ENCODE measurements at regions not wholly inside any gene's neighbourhood (a gene's known extent, or its start where the extent isn't known, plus 50 kb on each side); places are given as distances from the start of the nearest gene placed in this dataset.

GRCh38 chr14:71438684-71439083, 493.5 kb upstream of the RGS6 start:
- H3K4me3 ChIP-seq (ENCODE audit: low read depth, low read length): no peak overlapping the region
- DNase-seq (ENCODE audit: low read depth): peak; percentile 18

GRCh38 chr14:71441126-71441525, 491.1 kb upstream of the RGS6 start:
- H3K4me3 ChIP-seq (ENCODE audit: low read depth, low read length): no peak overlapping the region
- DNase-seq (ENCODE audit: low read depth): no peak
- TF ChIP-seq CTCF (conservative IDR thresholded peaks at IDR 0.05; ENCODE audit: low read depth, low read length): no peak

More at GRCh38 chr14:71438684-71439083, 493.5 kb upstream of the RGS6 start:
- TF ChIP-seq CTCF (conservative IDR thresholded peaks at IDR 0.05; ENCODE audit: low read depth, low read length): no peak

DNA sequence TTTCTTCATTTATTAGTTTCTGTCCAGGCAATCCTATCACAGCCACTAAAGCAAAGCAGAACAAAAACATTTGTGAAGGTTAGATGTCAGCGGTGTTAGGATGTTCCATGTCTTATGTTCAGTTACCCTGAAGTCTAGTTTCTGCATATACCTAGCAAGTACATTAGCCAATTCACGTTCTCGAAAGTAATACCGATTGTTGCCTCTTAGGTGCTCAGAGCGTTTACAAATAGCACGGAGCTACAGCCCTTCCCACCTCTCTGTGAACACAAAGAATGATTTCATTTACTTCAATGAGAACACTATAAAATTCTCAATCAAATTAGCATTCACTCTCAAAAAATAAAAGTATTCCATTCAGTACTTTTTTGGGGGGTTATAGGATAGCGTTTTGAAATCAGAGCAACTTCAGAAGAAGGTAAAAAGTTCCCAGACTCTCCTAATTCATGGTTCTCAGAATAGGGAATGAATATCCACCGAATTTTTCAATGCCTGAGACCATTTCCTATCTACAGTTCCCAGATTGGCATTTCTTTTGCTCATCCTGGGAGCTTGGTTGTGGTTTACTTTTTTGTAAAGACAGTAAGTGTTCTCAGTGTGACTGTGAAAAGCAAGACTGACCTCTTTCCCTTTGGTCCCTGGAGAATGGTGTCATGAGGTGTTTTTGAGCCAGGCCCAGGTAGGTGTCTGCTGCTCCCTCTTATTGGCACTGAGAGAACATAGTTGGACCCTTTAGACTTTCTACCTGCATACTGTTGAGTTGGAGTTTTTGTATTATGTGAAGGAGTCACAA, 488.0 kb upstream of the RGS6 start:
- no peak overlapping the region for H3K4me3 ChIP-seq (ENCODE audit: low read depth, low read length)
- no peak for TF ChIP-seq CTCF (conservative IDR thresholded peaks at IDR 0.05; ENCODE audit: low read depth, low read length)
- DNase-seq (ENCODE audit: low read depth): no peak

- no peak overlapping the region for H3K4me3 ChIP-seq (ENCODE audit: low read depth, low read length)
- no peak for TF ChIP-seq CTCF (conservative IDR thresholded peaks at IDR 0.05; ENCODE audit: low read depth, low read length)
- no peak for DNase-seq (ENCODE audit: low read depth)
Measured at GRCh38 chr14:71448431-71449315, 483.6 kb upstream of the RGS6 start.

DNA sequence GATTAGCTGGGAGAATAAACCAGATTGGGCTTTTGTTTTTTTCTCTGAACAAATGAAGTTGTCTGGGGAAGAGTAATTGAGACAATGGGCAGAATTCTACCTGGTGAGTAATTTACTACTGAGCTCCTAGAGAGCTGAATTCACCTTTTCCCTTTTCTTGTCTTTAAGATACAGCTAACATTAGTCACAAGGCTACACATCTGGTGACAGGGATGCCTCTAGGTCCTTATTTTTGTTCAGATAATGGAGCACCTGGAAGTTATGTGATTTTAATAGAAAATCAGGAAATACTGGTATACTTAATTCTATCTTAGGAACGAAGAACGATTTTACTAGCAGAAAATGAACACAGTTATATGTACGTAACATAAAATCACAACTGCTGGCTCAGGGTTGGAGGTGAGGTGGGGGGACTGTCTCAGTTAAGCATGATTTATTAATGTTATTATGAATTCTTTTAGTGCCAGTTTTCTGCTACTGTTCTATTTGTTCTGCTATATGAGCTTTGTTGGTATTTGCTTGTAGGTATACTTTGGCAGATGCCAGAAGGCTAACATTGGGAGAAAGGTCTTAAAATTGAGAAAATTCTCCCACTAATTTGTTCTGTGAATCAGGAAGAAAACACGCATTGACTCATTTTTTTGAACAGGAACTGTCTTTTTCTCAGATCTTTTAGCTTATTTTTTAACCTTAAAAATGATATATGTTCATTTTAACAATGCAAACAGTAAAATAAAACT, 482.7 kb upstream of the RGS6 start:
- no peak for DNase-seq (ENCODE audit: low read depth)
- no peak for TF ChIP-seq CTCF (conservative IDR thresholded peaks at IDR 0.05; ENCODE audit: low read depth, low read length)
- no peak overlapping the region for H3K4me3 ChIP-seq (ENCODE audit: low read depth, low read length)

GRCh38 chr14:71451501-71451900, 480.7 kb upstream of the RGS6 start:
- no peak for DNase-seq (ENCODE audit: low read depth)
- H3K4me3 ChIP-seq (ENCODE audit: low read depth, low read length): no peak overlapping the region
- no peak for TF ChIP-seq CTCF (conservative IDR thresholded peaks at IDR 0.05; ENCODE audit: low read depth, low read length)

Data from choroid plexus epithelial cell (primary cell).